ENCODE measurements at regions not wholly inside any gene's neighbourhood (a gene's known extent, or its start where the extent isn't known, plus 50 kb on each side); places are given as distances from the start of the nearest gene placed in this dataset.

DNA sequence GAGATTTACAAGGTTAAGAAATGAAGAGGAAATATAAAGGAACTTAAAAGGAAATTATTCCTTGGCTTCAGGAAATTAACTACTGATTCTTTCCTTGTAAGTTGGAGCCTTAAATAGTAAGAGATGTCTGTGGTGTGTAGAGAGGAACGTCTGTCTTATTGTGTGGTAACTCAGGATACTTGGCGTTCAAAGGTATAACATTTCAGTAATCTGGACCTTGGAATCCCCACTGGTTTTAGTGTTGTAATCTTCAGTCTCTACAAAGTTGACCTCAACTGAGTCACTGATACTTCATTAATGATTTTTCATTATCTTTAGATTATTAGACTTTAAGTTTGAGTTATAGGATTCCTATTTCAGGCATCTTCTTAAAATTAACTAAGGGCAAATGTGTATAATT, 79.1 kb upstream of the LSM6 start:
- TF ChIP-seq POLR2A (IDR thresholded peaks at IDR 0.05; ENCODE audit: low read depth, low read length), result no peak
- TF ChIP-seq POLR2AphosphoS5 (IDR thresholded peaks at IDR 0.05; ENCODE audit: low read depth, low read length), result no peak
- no peak for TF ChIP-seq TAF1 (IDR thresholded peaks at IDR 0.05; ENCODE audit: low read depth, low read length)
- TF ChIP-seq SPI1 (IDR thresholded peaks at IDR 0.05; ENCODE audit: low read depth, low read length), result no peak
